ENCODE measurements at regions not wholly inside any gene's neighbourhood (a gene's known extent, or its start where the extent isn't known, plus 50 kb on each side); places are given as distances from the start of the nearest gene placed in this dataset.
"Not testable (repeated sequence)": the region's sequence is repeated elsewhere in the genome, so short reads cannot be mapped to it uniquely, and the experiment has no call there.

GRCh38 chr4:64967286-64967685 lies 558.0 kb upstream of the TECRL start:
- no peak for DNase-seq (ENCODE audit: low spot score)

DNA sequence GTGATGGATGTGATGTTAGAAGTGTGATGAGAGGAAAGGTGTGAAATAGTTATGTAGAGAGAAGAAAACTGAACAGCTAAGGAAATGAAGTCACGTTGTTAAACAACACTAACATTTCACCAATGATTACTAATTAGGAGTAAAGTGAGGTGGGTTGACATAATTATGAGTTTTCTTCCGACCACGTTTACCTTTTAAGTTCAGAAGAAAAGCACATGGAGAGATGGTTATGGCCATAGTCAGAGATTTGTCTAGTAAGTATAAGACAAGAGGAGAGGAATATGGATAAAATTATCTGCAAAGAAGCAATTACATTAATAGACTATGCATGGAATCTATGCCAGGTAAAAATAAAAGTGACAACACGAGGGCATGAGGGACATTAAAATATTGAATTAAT lies 551.3 kb upstream of the TECRL start:
- no peak for DNase-seq (ENCODE audit: low spot score)

DNA sequence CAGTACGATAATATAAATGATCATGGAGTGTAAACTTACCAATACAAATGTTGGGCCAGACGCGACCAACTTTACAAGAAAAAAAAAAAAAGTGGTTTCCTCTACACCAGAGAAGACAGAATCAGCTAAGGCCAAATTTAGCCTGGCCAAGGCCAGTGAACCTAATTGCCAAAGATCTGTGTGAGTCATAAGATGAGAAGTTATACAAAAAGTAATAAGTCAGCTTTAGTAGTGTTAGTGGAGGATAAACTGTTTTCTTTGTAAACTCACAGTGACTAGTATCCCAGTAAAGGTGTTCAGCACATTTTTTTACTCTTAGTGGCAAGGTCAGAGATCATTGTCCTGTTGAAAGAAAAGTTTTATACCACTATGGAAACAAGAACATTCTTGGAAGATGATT lies 531.4 kb upstream of the TECRL start:
- DNase-seq (ENCODE audit: low spot score): no peak

- DNase-seq (ENCODE audit: low spot score): no peak
Measured at GRCh38 chr4:64935469-64936001, 526.3 kb upstream of the TECRL start.

DNA sequence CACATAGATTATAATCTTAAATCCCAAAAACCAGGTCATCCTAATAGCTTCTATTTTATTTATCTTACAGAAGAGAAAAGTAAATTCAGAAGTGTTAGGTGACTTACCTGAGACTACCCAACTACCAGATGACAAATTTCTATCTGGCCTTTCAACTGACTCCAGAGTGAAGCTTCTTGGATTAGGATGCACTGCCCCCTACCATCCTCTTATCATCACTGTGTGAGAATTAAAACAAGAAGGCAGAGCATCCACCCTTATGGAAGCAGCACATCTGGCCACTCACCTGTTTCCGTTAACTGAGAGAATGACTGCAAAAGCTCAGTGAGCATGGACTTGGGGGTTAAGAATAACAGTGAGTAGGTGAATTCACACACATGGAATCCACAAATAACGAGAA lies 502.6 kb upstream of the TECRL start:
- peak; percentile 14 for DNase-seq (ENCODE audit: low spot score)

GRCh38 chr4:64903986-64904385 lies 494.7 kb upstream of the TECRL start:
- no peak for DNase-seq (ENCODE audit: low spot score)

GRCh38 chr4:64899563-64899962 lies 490.3 kb upstream of the TECRL start:
- no peak for DNase-seq (ENCODE audit: low spot score)

DNA sequence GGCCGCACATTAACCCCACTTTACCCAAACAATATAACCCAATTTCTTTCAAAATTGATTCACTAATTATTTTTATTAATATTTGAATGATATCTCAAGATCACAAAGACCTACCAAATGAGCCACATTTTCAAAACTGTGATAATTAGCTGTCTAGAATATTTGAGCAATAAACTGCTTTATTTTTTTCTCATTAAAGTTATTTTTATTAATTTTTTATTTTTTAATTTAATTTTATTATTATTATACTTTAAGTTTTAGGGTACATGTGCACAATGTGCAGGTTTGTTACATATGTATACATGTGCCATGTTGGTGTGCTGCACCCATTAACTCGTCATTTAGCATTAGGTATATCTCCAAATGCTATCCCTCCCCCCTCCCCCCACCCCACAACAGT lies 489.8 kb upstream of the TECRL start:
- DNase-seq (ENCODE audit: low spot score): not testable (repeated sequence)

- no peak for DNase-seq (ENCODE audit: low spot score)
Measured at GRCh38 chr4:64897683-64898082, 488.4 kb upstream of the TECRL start.

- no peak for DNase-seq (ENCODE audit: low spot score)
Measured at GRCh38 chr4:64895031-64895430, 485.8 kb upstream of the TECRL start.

DNA sequence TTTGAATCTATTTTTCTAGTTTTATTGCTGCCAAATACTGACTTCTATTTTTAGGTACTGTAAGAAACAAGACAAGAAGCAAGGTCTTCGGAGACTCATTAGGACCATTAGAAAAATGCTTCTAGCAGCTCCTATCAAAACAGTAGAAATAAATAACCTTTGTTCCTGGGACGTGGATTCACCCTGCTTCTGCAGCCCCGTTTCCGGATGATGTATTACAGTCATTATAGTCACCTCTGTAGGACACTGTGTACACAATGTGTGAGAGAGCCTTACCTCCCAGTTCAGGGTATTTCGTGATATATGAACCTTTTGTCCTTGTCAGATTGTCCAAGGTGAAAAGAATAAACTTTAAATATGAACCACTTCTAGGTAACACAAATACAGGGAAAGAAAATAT lies 484.0 kb upstream of the TECRL start:
- DNase-seq (ENCODE audit: low spot score): no peak

DNA sequence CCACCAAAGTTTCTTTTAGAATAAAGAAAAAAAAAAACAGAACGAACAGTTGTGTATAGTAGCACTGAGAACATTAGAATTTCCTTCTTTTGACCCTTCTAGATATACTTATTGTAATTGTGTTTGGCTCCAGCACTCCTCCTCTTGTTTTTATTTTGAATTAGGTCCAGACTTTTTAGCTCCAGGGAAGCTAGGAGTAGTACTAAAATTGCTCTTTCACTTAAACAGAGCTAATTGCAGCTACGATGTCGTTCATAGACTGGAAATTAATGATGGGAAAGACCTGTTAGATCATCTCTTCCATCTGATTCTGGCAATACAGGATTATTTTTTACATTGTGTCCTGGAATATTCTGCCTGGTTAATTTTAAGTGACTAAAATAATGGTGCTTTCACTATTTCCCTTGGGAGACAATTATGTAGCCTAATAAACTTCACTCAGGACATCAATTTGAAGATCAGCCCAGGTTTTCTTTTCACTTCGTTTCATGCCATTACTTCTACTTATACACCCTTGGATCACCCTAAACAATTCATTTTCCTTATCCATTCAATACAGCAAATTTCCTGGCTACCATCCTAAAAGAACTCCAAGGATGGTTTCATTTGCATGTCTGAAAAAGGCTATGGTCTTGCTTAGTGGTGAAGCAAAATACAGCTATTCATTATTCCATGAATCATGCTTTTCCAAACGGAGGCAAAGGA lies 480.8 kb upstream of the TECRL start:
- DNase-seq (ENCODE audit: low spot score): no peak

- DNase-seq (ENCODE audit: low spot score): no peak
Measured at GRCh38 chr4:64883087-64883807, 474.0 kb upstream of the TECRL start.

DNA sequence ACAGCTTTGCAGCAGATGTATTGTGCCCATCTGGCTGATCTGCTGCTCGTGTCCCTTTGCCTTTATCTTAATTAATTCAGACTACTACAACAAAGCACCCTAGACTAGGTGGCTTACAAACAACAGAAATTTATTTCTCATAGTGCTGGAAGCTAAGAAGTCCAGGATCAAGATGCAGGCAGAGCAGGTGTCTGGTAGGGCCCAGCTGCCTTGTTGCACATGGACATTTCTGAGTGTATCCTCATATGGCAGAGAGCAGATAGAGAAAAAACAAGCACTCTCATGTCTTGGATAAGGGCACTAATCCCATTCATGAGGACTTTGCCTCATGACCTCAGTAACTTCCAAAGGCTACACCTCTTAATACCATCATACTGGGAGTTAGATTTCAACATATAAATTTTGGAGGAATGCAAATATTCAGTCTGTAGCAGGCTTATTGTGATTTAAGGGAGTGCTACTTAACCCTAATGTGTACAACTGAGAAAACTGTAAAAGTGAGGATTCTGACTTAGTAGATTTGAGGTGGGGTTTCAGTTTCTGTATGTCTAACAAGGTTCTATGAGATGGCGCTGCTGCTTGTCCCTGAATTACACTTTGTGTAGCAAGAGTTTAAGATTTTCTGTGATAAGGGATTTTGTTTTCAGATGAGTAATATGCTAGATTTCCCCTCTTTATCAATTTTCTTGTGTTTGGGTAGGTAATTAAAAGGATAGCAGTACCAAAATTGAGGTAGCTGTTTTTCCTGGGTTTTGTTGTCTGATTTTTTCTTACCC lies 473.2 kb upstream of the TECRL start:
- DNase-seq (ENCODE audit: low spot score): no peak

DNA sequence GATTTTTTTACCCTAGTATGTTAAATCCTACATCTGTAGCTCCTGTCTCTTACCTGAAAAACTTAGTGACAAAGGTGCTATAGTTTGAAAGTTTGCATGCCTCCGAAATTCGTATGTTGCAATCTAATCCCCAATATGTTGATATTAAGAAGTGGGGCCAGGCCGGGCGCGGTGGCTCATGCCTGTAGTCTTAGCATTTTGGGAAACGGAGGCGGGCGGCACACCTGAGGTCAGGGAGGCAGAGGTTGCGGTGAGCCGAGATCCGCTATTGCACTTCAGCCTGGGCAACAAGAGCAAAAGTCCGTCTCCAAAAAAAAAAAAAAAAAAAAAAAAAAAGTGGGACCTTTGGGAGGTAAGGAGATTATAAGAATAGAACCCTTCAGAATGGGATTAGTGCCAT lies 471.3 kb upstream of the TECRL start:
- no peak for DNase-seq (ENCODE audit: low spot score)

GRCh38 chr4:64876021-64876420 lies 466.8 kb upstream of the TECRL start:
- DNase-seq (ENCODE audit: low spot score): no peak

- no peak for DNase-seq (ENCODE audit: low spot score)
Measured at GRCh38 chr4:64870558-64870957, 461.3 kb upstream of the TECRL start.

GRCh38 chr4:64857815-64858214 lies 448.6 kb upstream of the TECRL start:
- DNase-seq (ENCODE audit: low spot score): no peak

DNA sequence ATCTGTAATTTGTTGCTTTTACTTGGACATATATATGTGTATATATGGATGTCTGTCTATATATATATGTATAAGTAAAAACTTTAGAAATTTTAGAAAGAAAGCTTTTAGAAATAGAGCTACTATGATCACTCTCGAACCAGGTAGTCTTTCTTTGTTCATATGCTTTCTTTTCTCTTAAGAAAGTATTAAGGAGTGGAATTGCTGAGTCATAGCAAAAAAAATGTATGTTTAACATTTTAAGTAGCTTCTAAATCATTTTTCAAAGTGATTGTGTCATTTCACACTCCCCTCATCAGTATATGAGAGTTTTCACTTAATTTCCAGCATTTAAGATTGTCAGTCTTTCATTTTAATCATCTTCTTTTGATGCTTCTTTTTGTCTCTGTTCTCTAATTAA lies 447.9 kb upstream of the TECRL start:
- DNase-seq (ENCODE audit: low spot score): no peak

DNA sequence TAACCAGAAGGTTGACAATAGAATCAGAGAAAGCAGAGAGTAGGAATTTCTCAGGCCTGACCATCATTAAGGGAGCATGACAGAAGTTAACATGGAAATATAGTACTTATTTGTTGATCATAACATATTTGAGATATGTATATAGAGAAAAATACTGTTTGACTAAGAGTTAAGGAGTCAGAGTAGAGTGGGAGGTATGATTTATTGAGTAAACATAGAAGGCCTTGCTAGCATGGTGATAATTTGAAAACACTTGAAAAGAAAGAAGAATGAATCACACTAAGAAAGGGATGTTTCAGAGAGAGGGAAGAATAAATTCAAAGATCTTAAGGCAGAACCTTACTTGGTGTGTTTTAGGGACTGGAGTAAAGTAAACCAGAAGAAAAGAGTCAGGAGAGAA lies 437.2 kb upstream of the TECRL start:
- no peak for DNase-seq (ENCODE audit: low spot score)

- DNase-seq (ENCODE audit: low spot score): no peak
Measured at GRCh38 chr4:64829749-64830148, 420.5 kb upstream of the TECRL start.

- no peak for DNase-seq (ENCODE audit: low spot score)
Measured at GRCh38 chr4:64824591-64824990, 415.3 kb upstream of the TECRL start.

DNA sequence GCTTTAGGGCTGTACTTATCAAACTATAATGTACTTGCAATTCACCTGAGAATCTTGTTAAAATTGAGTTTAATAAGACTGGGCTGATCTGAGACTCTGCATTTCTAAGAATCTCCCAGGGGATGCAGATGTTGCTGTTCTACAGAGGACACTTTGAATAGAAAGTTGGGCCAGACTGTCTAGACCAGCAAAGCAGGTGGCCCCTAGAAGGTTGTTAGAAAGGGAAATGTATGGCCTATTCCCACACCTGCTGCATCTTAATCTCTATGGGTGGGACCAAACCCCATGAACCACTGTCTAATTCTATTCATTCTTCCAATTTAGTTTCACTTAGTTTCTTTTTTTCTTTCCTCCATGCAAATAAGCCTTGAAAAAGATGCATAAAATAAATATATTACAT lies 413.2 kb upstream of the TECRL start:
- DNase-seq (ENCODE audit: low spot score): no peak
